HG03103 (cell line): ENCODE measurements at regions not wholly inside any gene's neighbourhood (a gene's known extent, or its start where the extent isn't known, plus 50 kb on each side); places are given as distances from the start of the nearest gene placed in this dataset.
"Not testable (repeated sequence)": the region's sequence is repeated elsewhere in the genome, so short reads cannot be mapped to it uniquely, and the experiment has no call there.

Experiments
- ATAC-seq: cut with Tn5 transposase; IDR thresholded peaks from one replicate; pipeline ENCODE4 v1.9.1; 2021; ENCODE audit warnings: low read depth; ENCODE audit not compliant: unreplicated experiment

GRCh38 chr7:4609576-4609975 is 72.5 kb upstream of the FOXK1 start:
- not testable (repeated sequence) for ATAC-seq

- peak; percentile 67 for ATAC-seq
Measured at GRCh38 chr7:4610768-4611467, 71.2 kb upstream of the FOXK1 start.

GRCh38 chr7:4612237-4612636 is 69.9 kb upstream of the FOXK1 start:
- no peak for ATAC-seq

GRCh38 chr7:4612939-4613841 is 68.9 kb upstream of the FOXK1 start:
- ATAC-seq: no peak

GRCh38 chr7:4613846-4614548 is 68.1 kb upstream of the FOXK1 start:
- no peak for ATAC-seq

GRCh38 chr7:4616116-4616515 is 66.0 kb upstream of the FOXK1 start:
- ATAC-seq: no peak

GRCh38 chr7:4621396-4621795 is 60.7 kb upstream of the FOXK1 start:
- ATAC-seq: no peak

GRCh38 chr7:4626318-4626845 is 55.7 kb upstream of the FOXK1 start:
- ATAC-seq: no peak

- ATAC-seq: no peak
Measured at GRCh38 chr7:4629287-4629895, 52.7 kb upstream of the FOXK1 start.

- no peak for ATAC-seq
Measured at GRCh38 chr7:4631380-4632179, 50.5 kb upstream of the FOXK1 start.
